ENCODE measurements at regions not wholly inside any gene's neighbourhood (a gene's known extent, or its start where the extent isn't known, plus 50 kb on each side); places are given as distances from the start of the nearest gene placed in this dataset.

- ATAC-seq (replicated peaks in 1 of 4) (no peak), DNase-seq (peak in 6 of 35 experiments; percentile 10 to 21 (median 11))
- Histone ChIP-seq H3K4me3 (ENCODE audit: control insufficient read depth in 1 of 2, extremely low read depth in 1 of 2, low read length in 1 of 2) (peak overlapping the region in 1 of 2 donors; percentile 14), H3K36me3 (ENCODE audit: control insufficient read depth in 2 of 2, extremely low read depth in 1 of 2, insufficient read depth in 1 of 2, low read length in 1 of 2) (no peaks in the 10 kb centered on the region), H3K27me3 (replicated peaks in 1 of 2; ENCODE audit: control insufficient read depth in 2 of 2, extremely low read depth in 1 of 2, insufficient read depth in 2 of 2, low read length in 1 of 2) (no peaks in the 10 kb centered on the region), H3K27ac (ENCODE audit: low read length) (peak overlapping the region; percentile 98), H3K9me3 (no peaks in the 10 kb centered on the region), H3K4me1 (ENCODE audit: control insufficient read depth in 1 of 2, extremely low read depth in 1 of 2, insufficient read depth in 2 of 2, low read length in 2 of 2) (peaks cover 10 to 21% of the 10 kb centered on the region in 2 experiments)
- WGBS (ENCODE audit: insufficient coverage) = no CpG with 5 or more reads among the region's 6 CpGs
- peaks cover 5 to 10% (median 9%) of the 10 kb centered on the region in 3 donors for H3K9me3 Mint-ChIP-seq
- H3K4me1 Mint-ChIP-seq = peaks cover 16 to 32% (median 22%) of the 10 kb centered on the region in 3 donors
- H3K36me3 Mint-ChIP-seq = peaks cover 5% of the 10 kb centered on the region
- H3K27me3 Mint-ChIP-seq = no peaks in the 10 kb centered on the region
- CTCF ChIA-PET = interaction anchor here in 1 of 2 donors (0.7 to 2.5 kb wide), 5 partner anchors 57 to 126 kb away, joined by 3 to 25 read pairs (median 8); partner anchors contain the start of gene FTH1
- peak overlapping the region; percentile 95 to 99 for H3K27ac Mint-ChIP-seq
- H3K4me3 Mint-ChIP-seq = peak overlapping the region; percentile 66 to 72 (median 70)
- POLR2A ChIA-PET = interaction anchor here (0.6 to 5.3 kb wide), 13 partner anchors 14 to 307 kb away, joined by 3 to 84 read pairs (median 5); partner anchors contain the start of gene FTH1 (in 1 of the 2)
These were observed 57.6 kb upstream of the FTH1 start for GRCh38 chr11:62024936-62025486.

DNA sequence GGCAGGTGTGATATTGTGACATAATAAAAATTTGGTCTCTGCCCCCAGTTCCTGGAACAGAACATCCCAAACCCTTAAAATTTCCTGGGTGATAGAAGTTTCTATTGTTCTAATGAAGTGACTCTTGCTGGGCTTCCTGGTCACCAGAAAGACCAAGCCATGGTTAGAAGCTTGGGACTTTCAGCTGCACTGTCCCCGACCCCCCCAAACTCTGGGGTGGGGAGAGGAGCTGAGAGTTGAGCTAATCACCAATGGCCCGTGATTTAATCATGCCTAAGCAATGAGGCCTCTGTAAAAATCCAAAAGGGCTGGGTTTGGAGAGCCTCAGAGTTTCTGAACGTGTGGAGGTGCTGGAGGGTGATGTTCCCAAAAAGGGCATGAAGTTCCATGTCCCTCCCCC is 54.8 kb upstream of the FTH1 start:
- ATAC-seq (replicated peaks in 1 of 4) (no peak), DNase-seq (no peak)
- Mint-ChIP-seq H3K9me3 (peaks cover 5 to 10% (median 9%) of the 10 kb centered on the region in 3 donors), H3K4me3 (no peak overlapping the region), H3K4me1 (peaks cover 16 to 32% (median 22%) of the 10 kb centered on the region in 3 donors), H3K27me3 (no peaks in the 10 kb centered on the region), H3K27ac (no peak overlapping the region), H3K36me3 (peaks cover 5% of the 10 kb centered on the region)
- POLR2A ChIA-PET = interaction anchor here in 1 of 2 donors (5.3 kb wide), 1 partner anchor 56 kb away, joined by 84 read pairs; the partner anchor contains the start of gene FTH1
- CTCF ChIA-PET = no interaction called here
- Histone ChIP-seq H3K4me1 (ENCODE audit: control insufficient read depth in 1 of 2, extremely low read depth in 1 of 2, insufficient read depth in 2 of 2, low read length in 2 of 2) (peaks cover 10 to 21% of the 10 kb centered on the region in 2 experiments), H3K27me3 (replicated peaks in 1 of 2; ENCODE audit: control insufficient read depth in 2 of 2, extremely low read depth in 1 of 2, insufficient read depth in 2 of 2, low read length in 1 of 2) (peaks cover 0 to 3% of the 10 kb centered on the region in 2 experiments), H3K9me3 (no peaks in the 10 kb centered on the region), H3K27ac (ENCODE audit: low read length) (no peak overlapping the region), H3K36me3 (ENCODE audit: control insufficient read depth in 2 of 2, extremely low read depth in 1 of 2, insufficient read depth in 1 of 2, low read length in 1 of 2) (no peaks in the 10 kb centered on the region), H3K4me3 (ENCODE audit: control insufficient read depth in 1 of 2, extremely low read depth in 1 of 2, low read length in 1 of 2) (no peak overlapping the region)
- WGBS (ENCODE audit: insufficient coverage) = 67% methylated on average over 1 of the region's 3 CpGs

- ATAC-seq (replicated peaks in 1 of 4) = no peak
- no peak for DNase-seq
- POLR2A ChIA-PET = interaction anchor here in 1 of 2 donors (0.7 kb wide), 1 partner anchor 53 kb away, joined by 4 read pairs; no protein-coding TSS in a partner anchor
- Histone ChIP-seq H3K4me3 (ENCODE audit: control insufficient read depth in 1 of 2, extremely low read depth in 1 of 2, low read length in 1 of 2) (no peak overlapping the region), H3K27me3 (replicated peaks in 1 of 2; ENCODE audit: control insufficient read depth in 2 of 2, extremely low read depth in 1 of 2, insufficient read depth in 2 of 2, low read length in 1 of 2) (peaks cover 0 to 3% of the 10 kb centered on the region in 2 experiments), H3K27ac (ENCODE audit: low read length) (no peak overlapping the region), H3K36me3 (ENCODE audit: control insufficient read depth in 2 of 2, extremely low read depth in 1 of 2, insufficient read depth in 1 of 2, low read length in 1 of 2) (no peaks in the 10 kb centered on the region), H3K9me3 (no peaks in the 10 kb centered on the region), H3K4me1 (ENCODE audit: control insufficient read depth in 1 of 2, extremely low read depth in 1 of 2, insufficient read depth in 2 of 2, low read length in 2 of 2) (peaks cover 9 to 12% of the 10 kb centered on the region in 2 experiments)
- Mint-ChIP-seq H3K27me3 (no peaks in the 10 kb centered on the region), H3K27ac (no peak overlapping the region), H3K4me1 (peaks cover 10 to 22% (median 14%) of the 10 kb centered on the region in 3 donors), H3K9me3 (peaks cover 5 to 9% (median 6%) of the 10 kb centered on the region in 3 donors), H3K4me3 (no peak overlapping the region), H3K36me3 (peaks cover 5% of the 10 kb centered on the region)
- 100% methylated on average over 2 of the region's 3 CpGs for WGBS (ENCODE audit: insufficient coverage)
- CTCF ChIA-PET = interaction anchor here in 1 of 2 donors (0.6 kb wide), 1 partner anchor 49 kb away, joined by 3 read pairs; no protein-coding TSS in a partner anchor
These were observed 53.2 kb upstream of the FTH1 start for GRCh38 chr11:62020661-62021060.

GRCh38 chr11:62018981-62019664 is 51.7 kb upstream of the FTH1 start:
- Mint-ChIP-seq H3K27ac (peak overlapping the region in 1 of 2 donors; percentile 20), H3K4me3 (no peak overlapping the region), H3K9me3 (peaks cover 5 to 9% (median 6%) of the 10 kb centered on the region in 3 donors), H3K36me3 (peaks cover 5% of the 10 kb centered on the region), H3K4me1 (peaks cover 0 to 10% (median 3%) of the 10 kb centered on the region in 3 donors), H3K27me3 (no peaks in the 10 kb centered on the region)
- H3K9me3 ChIP-seq = no peaks in the 10 kb centered on the region
- no peaks in the 10 kb centered on the region for H3K4me1 ChIP-seq (ENCODE audit: control insufficient read depth in 1 of 2, extremely low read depth in 1 of 2, insufficient read depth in 2 of 2, low read length in 2 of 2)
- ChIA-PET CTCF (interaction anchor here (0.6 to 0.8 kb wide), 2 partner anchors 35 to 63 kb away, joined by 3 to 4 read pairs; no protein-coding TSS in a partner anchor), POLR2A (interaction anchor here in 1 of 2 donors (0.6 kb wide), 1 partner anchor 20 kb away, joined by 10 read pairs; no protein-coding TSS in a partner anchor)
- no CpG with 5 or more reads among the region's 2 CpGs for WGBS (ENCODE audit: insufficient coverage)
- peak in 1 of 4 experiments; percentile 45 for ATAC-seq (replicated peaks in 1 of 4)
- DNase-seq = no peak
- H3K27me3 ChIP-seq (replicated peaks in 1 of 2; ENCODE audit: control insufficient read depth in 2 of 2, extremely low read depth in 1 of 2, insufficient read depth in 2 of 2, low read length in 1 of 2) = peaks cover 0 to 3% of the 10 kb centered on the region in 2 experiments
- no peak overlapping the region for H3K27ac ChIP-seq (ENCODE audit: low read length)
- H3K4me3 ChIP-seq (ENCODE audit: control insufficient read depth in 1 of 2, extremely low read depth in 1 of 2, low read length in 1 of 2) = no peak overlapping the region
- no peaks in the 10 kb centered on the region for H3K36me3 ChIP-seq (ENCODE audit: control insufficient read depth in 2 of 2, extremely low read depth in 1 of 2, insufficient read depth in 1 of 2, low read length in 1 of 2)

- peaks cover 0 to 4% (median 0%) of the 10 kb centered on the region in 3 donors for H3K4me1 Mint-ChIP-seq
- H3K27ac ChIP-seq (ENCODE audit: low read length) = no peak overlapping the region
- no peaks in the 10 kb centered on the region for H3K4me1 ChIP-seq (ENCODE audit: control insufficient read depth in 1 of 2, extremely low read depth in 1 of 2, insufficient read depth in 2 of 2, low read length in 2 of 2)
- peaks cover 5% of the 10 kb centered on the region for H3K36me3 Mint-ChIP-seq
- ChIA-PET POLR2A (interaction anchor here in 1 of 2 donors (0.6 kb wide), 1 partner anchor 1494 kb away, joined by 3 read pairs; no protein-coding TSS in a partner anchor), CTCF (interaction anchor here in 1 of 2 donors (0.6 kb wide), 1 partner anchor 11 kb away, joined by 4 read pairs; no protein-coding TSS in a partner anchor)
- no peak overlapping the region for H3K4me3 ChIP-seq (ENCODE audit: control insufficient read depth in 1 of 2, extremely low read depth in 1 of 2, low read length in 1 of 2)
- no peak for ATAC-seq (replicated peaks in 1 of 4)
- H3K36me3 ChIP-seq (ENCODE audit: control insufficient read depth in 2 of 2, extremely low read depth in 1 of 2, insufficient read depth in 1 of 2, low read length in 1 of 2) = no peaks in the 10 kb centered on the region
- WGBS (ENCODE audit: insufficient coverage) = 84% methylated on average over 10 of the region's 15 CpGs
- peaks cover 0 to 9% of the 10 kb centered on the region in 2 experiments for H3K27me3 ChIP-seq (replicated peaks in 1 of 2; ENCODE audit: control insufficient read depth in 2 of 2, extremely low read depth in 1 of 2, insufficient read depth in 2 of 2, low read length in 1 of 2)
- DNase-seq = no peak
- no peaks in the 10 kb centered on the region for H3K9me3 ChIP-seq
- no peaks in the 10 kb centered on the region for H3K27me3 Mint-ChIP-seq
- no peak overlapping the region for H3K4me3 Mint-ChIP-seq
- H3K9me3 Mint-ChIP-seq = peaks cover 5 to 9% (median 6%) of the 10 kb centered on the region in 3 donors
- H3K27ac Mint-ChIP-seq = no peak overlapping the region
These were observed 50.6 kb upstream of the FTH1 start for GRCh38 chr11:62017878-62018655.
